Fibroblast of gingiva (primary cell): ENCODE measurements at regions not wholly inside any gene's neighbourhood (a gene's known extent, or its start where the extent isn't known, plus 50 kb on each side); places are given as distances from the start of the nearest gene placed in this dataset.
"Not testable (repeated sequence)": the region's sequence is repeated elsewhere in the genome, so short reads cannot be mapped to it uniquely, and the experiment has no call there.

Source experiments
- DNase-seq: peaks from one replicate; pipeline ENCODE4 v3.0.0-alpha.2; 2011; ENCODE audit warnings: low read depth

DNA sequence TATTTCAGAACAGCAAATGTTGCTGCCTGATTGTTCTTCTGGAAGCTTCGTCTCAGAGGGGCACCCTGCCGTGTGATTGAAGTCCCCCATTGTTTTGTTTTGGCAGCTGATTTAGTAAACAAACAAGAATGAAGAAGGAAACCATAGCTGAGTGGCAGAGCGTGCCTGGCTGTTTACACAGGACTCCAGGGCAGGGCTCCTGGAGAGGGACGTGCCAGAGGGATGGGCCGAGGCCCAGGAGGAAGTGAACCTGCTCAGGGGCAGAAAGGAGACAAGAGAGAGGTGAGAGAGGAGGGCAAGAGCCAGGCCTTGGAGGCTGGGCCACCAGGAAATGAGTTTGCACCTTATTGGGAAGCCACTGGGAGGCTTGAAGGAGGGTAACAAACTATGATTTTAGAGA lies 85.5 kb upstream of the B3GAT1 start:
- no peak for DNase-seq

DNA sequence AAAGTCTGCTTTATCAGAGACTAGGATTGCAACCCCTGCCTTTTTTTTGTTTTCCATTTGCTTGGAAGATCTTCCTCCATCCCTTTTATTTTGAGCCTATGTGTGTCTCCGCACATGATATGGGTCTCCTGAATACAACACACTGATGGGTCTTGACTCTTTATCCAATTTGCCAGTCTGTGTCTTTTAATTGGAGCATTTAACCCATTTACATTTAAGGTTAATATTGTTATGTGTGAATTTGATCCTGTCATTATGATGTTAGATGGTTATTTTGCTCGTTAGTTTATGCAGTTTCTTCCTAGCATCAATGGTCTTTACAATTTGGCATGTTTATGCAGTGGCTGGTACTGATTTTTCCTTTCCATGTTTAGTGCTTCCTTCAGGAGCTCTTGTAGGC lies 84.0 kb upstream of the B3GAT1 start:
- DNase-seq: not testable (repeated sequence)

DNA sequence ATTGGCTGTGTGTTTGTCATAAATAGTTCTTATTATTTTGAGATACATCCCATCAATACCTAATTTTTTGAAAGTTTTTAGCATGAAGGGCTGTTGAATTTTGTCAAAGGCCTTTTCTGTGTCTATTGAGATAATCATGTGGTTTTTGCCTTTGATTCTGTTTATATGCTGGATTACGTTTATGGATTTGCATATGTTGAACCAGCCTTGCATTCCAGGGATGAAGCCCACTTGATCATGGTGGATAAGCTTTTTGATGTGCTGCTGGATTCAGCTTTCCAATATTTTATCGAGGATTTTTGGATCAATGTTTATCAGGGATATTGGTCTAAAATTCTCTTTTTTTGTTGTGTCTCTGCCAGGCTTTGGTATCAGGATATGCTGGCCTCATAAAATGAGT lies 82.4 kb upstream of the B3GAT1 start:
- not testable (repeated sequence) for DNase-seq

DNA sequence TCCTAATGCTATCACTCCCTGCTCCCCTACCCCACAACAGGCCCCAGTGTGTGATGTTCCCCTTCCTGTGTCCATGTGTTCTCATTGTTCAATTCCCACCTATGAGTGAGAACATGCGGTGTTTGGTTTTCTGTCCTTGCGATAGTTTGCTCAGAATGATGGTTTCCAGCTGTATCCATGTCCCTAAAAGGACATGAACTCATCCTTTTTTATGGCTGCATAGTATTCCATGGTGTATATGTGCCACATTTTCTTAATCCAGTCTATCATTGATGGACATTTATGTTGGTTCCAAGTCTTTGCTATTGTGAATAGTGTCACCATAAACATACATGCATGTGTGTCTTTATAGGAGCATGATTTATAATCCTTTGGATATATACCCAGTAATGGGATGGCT lies 80.4 kb upstream of the B3GAT1 start:
- not testable (repeated sequence) for DNase-seq

DNA sequence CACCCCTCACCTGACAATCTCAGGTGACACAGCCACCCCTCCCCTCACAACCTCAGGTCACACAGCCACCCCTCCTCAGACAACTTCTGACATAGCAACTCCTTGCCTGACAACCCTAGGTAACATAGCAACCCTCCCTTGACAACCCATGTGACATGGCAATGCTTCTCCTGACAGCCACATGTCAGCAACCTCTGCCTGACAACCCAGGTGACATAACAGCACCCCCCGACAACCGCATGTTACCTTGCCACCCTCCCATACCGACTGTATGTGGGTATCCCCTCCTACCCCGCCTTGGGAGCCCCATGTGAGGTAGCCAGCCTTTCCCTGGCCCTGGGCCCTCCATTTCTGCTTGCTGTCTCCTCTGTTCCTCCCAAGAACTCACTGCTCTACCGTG lies 77.7 kb upstream of the B3GAT1 start:
- no peak for DNase-seq

DNA sequence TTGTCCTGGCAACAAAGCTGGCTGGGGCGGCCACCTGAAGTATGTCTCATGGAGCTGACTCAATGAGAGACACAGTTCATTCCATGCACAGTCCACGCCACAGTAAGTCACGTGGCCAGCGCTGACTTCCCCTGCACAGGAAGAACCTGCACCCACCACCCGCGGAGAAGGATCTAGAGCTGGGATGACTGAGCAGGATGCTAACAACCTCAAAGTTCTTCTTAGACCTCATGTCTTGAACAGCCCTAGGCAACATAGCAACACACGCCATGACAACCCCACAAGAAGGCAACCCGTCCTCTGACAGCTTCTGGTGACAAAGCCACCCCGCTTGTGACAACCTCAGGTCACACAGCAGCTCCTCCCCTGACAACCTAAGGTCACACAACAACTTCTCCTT lies 76.9 kb upstream of the B3GAT1 start:
- no peak for DNase-seq

DNA sequence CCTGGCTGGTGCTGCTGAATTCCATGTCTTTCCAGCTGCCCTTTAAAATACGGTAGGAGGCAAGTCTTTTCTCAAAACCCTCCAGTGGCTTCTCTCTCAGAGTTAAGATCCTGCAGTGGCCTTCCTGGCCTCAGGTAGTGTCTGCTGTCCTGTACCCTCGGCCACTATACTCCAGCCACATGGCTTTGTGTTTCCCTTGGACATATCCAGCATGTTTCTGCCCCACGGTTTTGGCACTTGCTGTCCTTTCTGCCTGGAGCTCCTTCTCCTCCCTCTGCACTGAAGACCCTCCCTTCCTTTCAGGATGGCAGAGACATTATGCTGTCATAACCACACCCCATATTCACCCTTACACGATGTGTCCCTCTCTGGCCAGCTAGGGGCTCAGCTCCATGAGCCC lies 76.5 kb upstream of the B3GAT1 start:
- DNase-seq: no peak

DNA sequence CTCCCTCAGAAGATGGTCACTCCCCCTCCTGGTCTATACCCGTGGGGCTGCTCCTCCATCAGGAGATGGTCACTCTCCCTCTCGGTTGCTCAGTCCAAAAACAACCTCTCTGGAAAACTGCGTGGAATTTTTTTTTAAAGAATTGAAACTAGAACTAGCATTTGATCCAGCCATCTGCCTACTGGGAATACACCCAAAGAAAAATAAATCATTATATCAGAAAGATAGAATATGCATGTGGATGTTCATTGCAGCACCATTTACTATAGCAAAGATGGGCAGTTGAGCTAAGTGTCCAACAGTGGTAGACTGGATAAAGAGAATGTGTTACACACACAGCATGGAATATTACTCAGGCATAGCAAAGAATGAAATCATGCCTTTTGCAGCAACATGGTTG lies 75.7 kb upstream of the B3GAT1 start:
- no peak for DNase-seq

DNA sequence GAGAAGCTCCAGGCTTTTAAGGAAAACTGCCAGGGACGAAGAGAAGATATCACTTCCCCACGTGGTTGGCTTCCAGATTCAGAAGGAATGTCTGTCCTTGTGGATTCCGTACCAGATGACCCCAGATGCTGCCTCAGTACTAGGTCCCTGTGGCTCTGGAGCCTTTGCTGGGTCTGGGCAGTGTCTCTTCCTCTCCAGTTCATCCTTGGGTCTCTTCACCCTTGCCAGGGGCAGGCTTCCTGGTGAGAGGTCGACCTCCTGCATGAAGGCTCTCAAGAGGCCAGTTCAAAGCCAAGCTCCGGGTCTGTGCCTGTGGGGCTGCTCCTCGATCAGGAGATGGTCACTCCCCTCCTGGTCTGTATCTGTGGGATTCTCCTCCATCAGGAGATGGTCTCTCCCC lies 74.7 kb upstream of the B3GAT1 start:
- DNase-seq: no peak

DNA sequence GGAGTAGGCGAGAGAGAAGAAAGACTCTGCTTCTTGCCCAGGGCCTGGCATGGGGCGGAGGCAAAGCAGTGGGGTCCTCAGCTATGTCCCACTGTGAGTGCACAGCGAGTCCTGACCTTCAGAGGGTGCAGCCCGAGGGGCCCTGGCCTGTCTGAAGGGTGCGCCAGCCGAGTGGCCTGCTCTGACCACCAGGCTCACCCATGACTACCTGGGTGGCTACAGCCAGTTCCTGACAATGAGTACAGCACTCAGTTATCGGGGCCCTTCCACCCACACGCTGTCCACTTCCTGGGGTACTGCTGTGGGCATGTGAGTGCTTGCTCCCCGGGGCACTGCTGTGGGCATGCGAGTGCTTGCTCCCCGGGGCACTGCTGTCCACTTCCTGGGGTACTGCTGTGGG lies 74.1 kb upstream of the B3GAT1 start:
- DNase-seq: no peak

DNA sequence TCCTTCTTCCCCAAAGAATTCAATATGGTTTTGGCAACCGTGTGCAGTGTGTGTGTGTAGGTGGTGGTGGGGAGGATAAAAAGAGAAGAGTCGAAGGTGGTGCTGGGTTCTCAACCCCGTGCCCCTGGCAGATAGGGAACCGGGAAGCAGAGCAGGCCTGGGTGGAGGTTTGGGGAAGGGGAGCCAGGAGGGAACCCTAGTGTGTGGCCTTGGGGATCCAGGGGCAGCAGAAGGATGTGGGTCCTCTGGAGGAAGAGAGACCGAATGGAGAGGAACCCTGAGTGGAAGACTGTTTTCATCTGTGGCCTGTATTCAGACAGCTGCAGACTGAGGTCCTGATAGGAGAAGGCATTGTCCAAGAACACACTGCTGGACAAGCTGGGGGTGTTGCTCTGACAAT lies 73.3 kb upstream of the B3GAT1 start:
- DNase-seq: no peak

DNA sequence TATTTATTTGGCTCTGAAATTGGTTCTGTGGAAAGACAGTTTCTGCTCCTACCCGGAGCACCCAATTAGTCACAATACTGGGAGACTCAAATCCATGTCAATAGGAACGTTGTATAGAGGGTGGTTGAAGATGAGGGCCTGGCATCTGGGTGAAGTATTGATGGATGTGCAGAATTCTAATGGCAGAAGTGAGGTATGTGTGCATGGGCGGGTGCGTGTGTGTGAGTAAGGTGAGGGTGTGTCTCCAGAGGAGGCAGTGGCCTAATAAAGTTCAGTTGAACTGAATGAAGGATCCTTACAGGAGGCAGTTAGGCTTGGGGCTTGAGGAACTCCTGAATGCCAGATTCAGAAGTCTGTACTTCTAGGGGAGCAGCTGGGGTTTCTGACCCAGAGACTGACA lies 71.8 kb upstream of the B3GAT1 start:
- no peak for DNase-seq

DNA sequence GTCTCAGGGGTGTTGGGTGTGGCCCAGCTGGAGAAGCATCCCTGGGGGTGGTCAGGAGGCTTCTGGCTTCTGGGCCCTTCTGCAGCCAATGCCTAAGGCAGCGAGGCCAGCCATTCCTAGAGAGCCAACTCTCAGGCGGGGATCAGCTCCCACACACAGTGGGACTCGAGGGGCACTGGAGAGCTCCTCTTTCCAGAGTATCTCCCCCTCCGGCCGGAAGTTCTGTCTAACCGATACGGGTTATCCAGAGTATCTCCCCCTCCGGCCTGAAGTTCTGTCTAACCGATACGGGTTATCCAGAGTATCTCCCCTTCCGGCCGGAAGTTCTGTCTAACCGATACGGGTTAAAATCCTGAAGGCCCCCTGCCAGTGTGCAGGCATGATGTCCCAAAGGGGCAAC lies 71.2 kb upstream of the B3GAT1 start:
- DNase-seq: no peak

DNA sequence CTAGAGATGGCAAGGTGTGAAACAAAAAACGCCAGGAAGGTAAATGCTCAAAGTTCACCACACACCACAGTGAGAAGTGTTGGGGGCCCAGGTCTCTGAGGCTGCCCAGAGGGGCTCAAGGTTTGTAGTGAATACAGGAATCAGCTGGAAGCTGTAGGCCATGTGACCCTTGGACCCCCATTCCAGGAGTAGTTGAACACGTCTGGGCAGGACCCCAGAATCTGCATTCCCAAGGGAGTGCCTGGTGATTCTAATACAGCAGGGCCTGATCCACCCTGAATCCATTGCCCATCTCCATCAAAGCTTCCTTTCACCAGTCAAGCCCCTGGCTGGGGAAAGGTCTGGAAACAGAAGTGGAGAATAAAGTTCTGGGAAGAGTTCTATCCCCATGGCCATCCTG lies 70.8 kb upstream of the B3GAT1 start:
- DNase-seq: no peak

DNA sequence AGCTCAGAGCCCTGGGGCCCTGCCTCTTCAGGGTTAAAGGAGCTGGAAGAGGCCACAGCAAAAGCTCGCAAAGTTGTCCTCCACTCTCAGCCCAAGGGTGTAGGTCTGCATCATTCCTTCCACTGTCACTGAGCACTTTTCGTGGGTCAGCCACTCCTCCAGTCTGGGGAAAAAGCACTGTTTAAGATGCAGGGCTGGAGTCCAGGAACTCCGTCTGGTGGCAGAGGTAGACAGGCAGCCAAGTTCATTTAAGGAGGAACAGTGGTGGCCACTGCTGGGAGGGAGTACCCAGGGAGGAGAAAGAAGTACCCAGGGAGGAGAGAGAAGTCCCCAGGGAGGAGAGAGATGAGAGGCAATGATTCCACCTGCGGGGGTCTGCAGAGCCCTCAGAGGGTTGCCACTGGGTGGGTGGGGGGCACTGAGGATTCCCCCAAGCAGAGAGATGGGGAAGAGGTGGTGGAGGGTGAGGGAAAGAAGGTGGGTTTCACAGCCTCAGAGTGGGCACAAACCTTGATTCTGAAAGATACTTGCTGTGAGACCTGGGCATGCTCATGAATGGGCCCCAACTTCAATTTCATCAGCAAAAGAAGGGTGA lies 70.0 kb upstream of the B3GAT1 start:
- no peak for DNase-seq

DNA sequence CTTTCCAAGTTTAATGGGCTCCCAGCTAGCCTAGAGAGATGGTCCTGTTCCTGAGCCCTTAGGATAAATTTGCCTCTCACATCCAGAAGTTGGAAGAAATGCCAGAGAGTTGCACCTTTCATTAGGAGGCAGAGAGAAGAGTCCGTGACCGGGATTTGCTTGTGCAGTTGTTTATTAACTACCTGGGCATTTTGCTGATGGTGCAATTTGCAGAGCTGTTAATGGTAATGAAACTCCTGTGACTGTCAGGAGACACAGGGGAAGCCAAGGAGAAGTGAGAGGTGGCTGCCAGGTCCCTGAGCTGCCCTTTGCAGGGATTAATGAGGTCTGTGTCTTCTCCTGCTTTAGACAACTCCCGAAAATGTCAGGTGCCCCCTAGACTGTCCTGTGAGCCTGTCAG lies 69.1 kb upstream of the B3GAT1 start:
- no peak for DNase-seq

DNA sequence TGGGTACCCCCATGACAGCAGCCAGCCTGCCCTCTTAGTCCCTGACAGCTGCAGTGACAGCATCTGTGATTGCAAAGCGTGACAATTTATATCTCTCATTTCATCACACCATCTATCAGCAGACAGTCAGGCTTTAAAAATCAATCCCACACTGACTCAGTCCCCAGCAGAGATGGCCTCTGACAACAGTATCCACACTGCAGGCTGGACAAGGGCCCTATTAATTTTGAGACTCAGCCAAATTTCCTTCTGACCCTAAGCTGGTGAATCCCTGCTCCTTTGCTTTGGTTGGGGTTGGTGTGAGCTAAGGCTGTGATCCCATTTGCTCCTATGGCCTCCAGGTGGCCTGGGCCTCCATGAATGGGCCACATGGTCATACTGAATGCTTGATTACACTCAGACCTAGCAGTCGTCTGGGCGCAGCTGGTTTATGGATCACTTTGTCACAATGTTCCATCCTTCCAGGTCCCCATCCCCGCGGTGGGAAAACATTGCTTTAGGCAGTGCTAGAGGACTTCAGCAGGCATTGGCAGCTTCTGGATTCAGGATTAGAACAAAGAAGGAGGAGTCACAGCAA lies 68.2 kb upstream of the B3GAT1 start:
- DNase-seq: no peak

DNA sequence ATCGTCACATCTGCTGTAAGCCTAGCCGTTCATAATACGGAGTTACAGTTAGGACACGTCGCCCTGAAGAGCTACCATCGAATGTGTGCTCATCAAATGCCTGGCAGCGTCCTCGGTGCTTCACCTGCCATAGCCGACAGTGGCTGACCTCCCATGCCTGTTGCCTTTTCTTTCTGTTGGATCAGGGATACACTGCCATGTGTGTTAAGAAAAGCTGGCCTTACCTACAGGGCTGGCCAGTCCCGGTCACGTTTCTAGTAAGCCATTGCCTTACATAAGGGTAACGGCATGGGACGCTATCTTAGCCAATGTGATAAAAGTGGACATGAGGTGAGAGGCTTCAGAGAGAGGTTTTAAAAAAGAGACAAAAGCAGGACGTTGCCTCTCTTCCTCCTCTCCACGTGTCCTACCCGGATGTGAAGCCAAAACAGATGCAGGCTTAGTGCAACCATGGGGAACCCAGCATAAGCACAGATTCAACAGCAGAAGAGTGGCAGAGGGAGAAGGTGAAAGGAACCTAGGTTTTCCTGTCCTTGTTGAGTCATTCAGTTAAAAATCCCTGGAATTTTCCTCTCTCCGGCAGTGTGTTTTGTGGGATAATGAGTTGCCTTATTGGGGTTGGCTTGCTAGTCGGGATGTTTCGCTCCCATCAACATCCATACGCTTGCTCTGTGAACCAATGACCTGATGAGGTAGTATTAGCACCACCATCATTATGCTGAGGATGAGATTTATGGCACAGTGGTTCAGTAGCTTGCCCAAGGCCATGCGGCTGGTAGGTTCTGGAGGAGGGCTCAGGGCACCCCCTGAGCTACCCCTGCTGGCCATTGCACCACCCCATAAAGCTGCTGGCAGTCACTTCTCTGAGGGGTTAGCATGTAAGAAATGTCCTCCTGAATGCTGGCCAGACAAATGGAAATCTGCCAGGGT lies 67.4 kb upstream of the B3GAT1 start:
- no peak for DNase-seq

DNA sequence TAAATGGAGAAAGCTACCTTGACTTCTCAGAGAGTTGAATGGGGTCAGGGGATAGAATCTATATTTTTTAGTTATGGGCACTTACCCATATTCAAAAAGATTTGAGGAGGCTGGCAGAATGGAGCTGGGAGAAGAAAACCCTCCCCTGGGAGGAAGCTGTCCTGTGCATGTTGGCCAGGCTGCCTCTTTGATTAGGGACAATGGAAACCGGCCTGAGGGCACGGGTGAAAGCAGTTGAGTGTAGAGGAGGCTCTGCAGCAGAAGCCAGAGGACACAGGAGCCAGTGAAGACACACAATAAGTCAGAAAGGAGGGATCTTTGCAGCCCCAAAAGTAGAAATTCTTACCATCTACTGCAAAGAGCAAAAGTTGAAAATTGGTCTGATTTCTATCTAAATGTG lies 66.6 kb upstream of the B3GAT1 start:
- DNase-seq: no peak

DNA sequence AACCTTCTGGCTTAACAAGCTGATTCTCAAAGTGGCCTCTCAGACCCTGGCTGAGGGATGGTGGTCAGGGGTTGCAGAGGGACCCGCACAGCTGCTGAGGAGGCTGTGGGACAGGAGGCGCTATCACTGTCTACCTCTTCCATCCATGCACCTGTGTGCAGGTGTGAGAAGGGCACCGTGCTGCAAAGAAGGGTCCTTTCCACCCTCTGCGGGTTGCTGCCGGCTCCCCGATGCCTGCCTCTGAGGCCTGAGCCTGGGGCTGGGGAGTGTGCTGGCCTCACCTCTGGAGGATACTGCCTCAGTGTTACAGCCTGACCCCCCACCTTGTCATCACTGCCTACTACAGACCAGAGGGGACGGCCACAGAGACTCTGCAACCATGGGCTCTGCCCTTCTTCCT lies 66.1 kb upstream of the B3GAT1 start:
- DNase-seq: no peak

DNA sequence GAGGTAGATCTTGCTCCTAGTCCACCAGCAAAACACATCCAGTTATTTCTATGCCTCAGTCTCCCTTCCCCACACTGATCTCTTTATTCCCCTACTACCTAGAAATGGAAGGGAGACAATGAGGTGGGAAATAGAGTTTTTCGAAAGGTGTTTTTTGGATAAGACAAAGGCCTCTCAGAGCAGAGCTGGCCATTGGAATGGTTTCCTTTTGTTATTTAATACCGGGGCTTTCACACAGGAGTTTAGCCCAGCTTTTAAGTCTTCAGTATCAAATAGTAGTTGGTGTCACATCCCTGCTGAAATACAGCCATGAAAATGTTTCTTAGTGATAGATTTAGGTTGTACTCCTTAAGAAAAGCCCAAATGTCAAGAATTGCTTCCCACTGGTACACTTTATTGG lies 65.4 kb upstream of the B3GAT1 start:
- no peak for DNase-seq

DNA sequence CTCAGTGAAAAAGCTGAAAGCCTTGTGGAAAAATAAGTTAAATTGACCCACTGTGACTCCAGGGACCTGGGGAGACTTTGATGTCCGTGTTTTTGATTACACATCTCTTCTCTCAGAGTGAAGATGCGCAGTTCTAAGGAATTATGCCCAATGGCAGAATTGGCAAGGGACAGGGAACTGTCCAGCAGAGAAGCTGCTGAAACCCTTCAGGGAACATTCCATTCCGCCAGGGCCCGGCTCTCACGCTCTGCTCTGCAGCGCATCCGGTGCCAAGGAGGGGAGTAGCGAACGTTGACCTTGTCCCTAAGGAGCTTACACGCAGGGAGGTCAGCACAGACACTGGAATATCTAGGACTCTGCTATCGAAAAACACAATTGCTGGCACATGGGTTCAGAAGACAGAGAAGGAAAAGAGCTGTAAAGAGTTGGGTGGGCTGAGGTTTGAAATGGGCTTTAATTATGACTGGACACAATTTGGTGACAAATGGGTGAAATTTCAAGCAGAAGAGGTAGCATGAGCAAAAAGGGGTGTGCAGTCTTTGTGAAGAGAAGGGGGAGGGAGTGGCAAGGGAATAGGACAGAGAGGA lies 64.5 kb upstream of the B3GAT1 start:
- no peak for DNase-seq

DNA sequence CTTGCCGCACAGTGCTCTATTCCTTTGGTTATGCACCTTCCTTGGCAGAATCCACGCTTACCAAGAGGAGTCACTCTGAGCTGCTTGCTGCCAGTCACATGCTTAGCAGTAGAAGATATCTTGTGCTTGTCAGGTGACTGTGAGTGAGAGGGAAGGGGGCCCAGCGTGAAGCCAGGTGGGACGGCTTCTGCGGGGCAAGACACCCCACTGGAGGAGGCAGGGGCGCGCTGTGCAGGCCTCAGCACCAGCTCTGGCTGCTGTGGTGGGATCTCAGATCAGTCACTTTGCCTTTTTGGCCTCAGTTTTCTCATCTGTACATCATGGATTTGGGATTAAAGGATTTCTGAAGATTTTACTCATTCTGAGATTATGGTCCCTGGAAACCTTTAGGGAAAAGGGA lies 63.9 kb upstream of the B3GAT1 start:
- DNase-seq: no peak
